SW 1271 (cell line): ENCODE measurements at regions not wholly inside any gene's neighbourhood (a gene's known extent, or its start where the extent isn't known, plus 50 kb on each side); places are given as distances from the start of the nearest gene placed in this dataset.
"Not testable (repeated sequence)": the region's sequence is repeated elsewhere in the genome, so short reads cannot be mapped to it uniquely, and the experiment has no call there.

Experiments used
- DNase-seq, 2 experiments: peaks; one replicate each; lab custom pipeline; 2025; lab: John Stamatoyannopoulos, UW

- DNase-seq: no peak
Measured at GRCh38 chr7:156590212-156590611, 50.4 kb upstream of the RNF32 start.

GRCh38 chr7:156589808-156590207 lies 50.8 kb upstream of the RNF32 start:
- DNase-seq: no peak

- DNase-seq: no peak
Measured at GRCh38 chr7:156585926-156586325, 54.6 kb upstream of the RNF32 start.

- DNase-seq: no peak
Measured at GRCh38 chr7:156585025-156585648, 55.4 kb upstream of the RNF32 start.

- DNase-seq: no peak
Measured at GRCh38 chr7:156582591-156583123, 57.9 kb upstream of the RNF32 start.

GRCh38 chr7:156580036-156580435 lies 60.5 kb upstream of the RNF32 start:
- DNase-seq: no peak

- no peak for DNase-seq
Measured at GRCh38 chr7:156579566-156579965, 61.0 kb upstream of the RNF32 start.

GRCh38 chr7:156578978-156579430 lies 61.6 kb upstream of the RNF32 start:
- no peak for DNase-seq

GRCh38 chr7:156578578-156578940 lies 62.0 kb upstream of the RNF32 start:
- DNase-seq: no peak

- DNase-seq: no peak
Measured at GRCh38 chr7:156577645-156578577, 62.7 kb upstream of the RNF32 start.

- no peak for DNase-seq
Measured at GRCh38 chr7:156576216-156577058, 64.1 kb upstream of the RNF32 start.

- DNase-seq: no peak
Measured at GRCh38 chr7:156568258-156568657, 72.3 kb upstream of the RNF32 start.

- DNase-seq: no peak
Measured at GRCh38 chr7:156566812-156567549, 73.6 kb upstream of the RNF32 start.

GRCh38 chr7:156565002-156565401 lies 75.6 kb upstream of the RNF32 start:
- DNase-seq: not testable (repeated sequence)

- no peak for DNase-seq
Measured at GRCh38 chr7:156560696-156561095, 79.9 kb upstream of the RNF32 start.

GRCh38 chr7:156560075-156560474 lies 80.5 kb upstream of the RNF32 start:
- DNase-seq: no peak

GRCh38 chr7:156559001-156559400 lies 81.6 kb upstream of the RNF32 start:
- no peak for DNase-seq

- no peak for DNase-seq
Measured at GRCh38 chr7:156558198-156558597, 82.4 kb upstream of the RNF32 start.

GRCh38 chr7:156556083-156556482 lies 84.5 kb upstream of the RNF32 start:
- DNase-seq: no peak

- no peak for DNase-seq
Measured at GRCh38 chr7:156554488-156554887, 86.1 kb upstream of the RNF32 start.

- DNase-seq: no peak
Measured at GRCh38 chr7:156549636-156550035, 90.9 kb upstream of the RNF32 start.
